Ascending aorta (tissue), 2 donors: ENCODE measurements at regions not wholly inside any gene's neighbourhood (a gene's known extent, or its start where the extent isn't known, plus 50 kb on each side); places are given as distances from the start of the nearest gene placed in this dataset.

Experiments
- DNase-seq, 2 donors: peaks; one replicate each; pipeline ENCODE4 v3.0.0-alpha.2; 2019; ENCODE audit warnings: low spot score in 2 of 2
- H3K27ac ChIP-seq, 2 donors: fragments of 200-600 bp; sonication (generic); one replicate each; pipeline ENCODE4 v1.5.1; 2016 to 2017; ENCODE audit warnings: mild to moderate bottlenecking in 1 of 2
- H3K27me3 ChIP-seq: fragments of 200-600 bp; sonication (generic); one replicate; pipeline ENCODE4 v1.5.1; 2017
- H3K36me3 ChIP-seq, 2 donors: fragments of 200-600 bp; sonication (generic); one replicate each; pipeline ENCODE4 v1.5.1; 2016
- H3K4me1 ChIP-seq, 2 donors: fragments of 200-600 bp; sonication (generic); one replicate each; pipeline ENCODE4 v1.5.1; 2016 to 2017; ENCODE audit warnings: mild to moderate bottlenecking in 1 of 2
- H3K4me3 ChIP-seq, 2 donors: fragments of 200-600 bp; sonication (generic); one replicate each; pipeline ENCODE4 v1.5.1; 2016 to 2017; ENCODE audit warnings: mild to moderate bottlenecking in 1 of 2
- H3K9me3 ChIP-seq, 2 donors: fragments of 200-600 bp; sonication (generic); one replicate each; pipeline ENCODE4 v1.5.1; 2016
- intact Hi-C: fragments of 100-400 bp; cut with DNase I; formaldehyde crosslinking; loops from one replicate; pipeline ENCODE4 v1.15.1; 2023
- TF ChIP-seq, protein P1 (sequence below), 3 experiments: fragments of 200-600 bp in 2 of 3; fragments of 450-650 bp in 1 of 3; sonication (generic) in 2 of 3; IDR thresholded peaks; one replicate each; pipeline ENCODE4 v1.5.1; 2016 to 2019; ENCODE audit warnings: antibody characterized with exemption in 3 of 3, mild to moderate bottlenecking in 1 of 3, moderate library complexity in 1 of 3

DNA sequence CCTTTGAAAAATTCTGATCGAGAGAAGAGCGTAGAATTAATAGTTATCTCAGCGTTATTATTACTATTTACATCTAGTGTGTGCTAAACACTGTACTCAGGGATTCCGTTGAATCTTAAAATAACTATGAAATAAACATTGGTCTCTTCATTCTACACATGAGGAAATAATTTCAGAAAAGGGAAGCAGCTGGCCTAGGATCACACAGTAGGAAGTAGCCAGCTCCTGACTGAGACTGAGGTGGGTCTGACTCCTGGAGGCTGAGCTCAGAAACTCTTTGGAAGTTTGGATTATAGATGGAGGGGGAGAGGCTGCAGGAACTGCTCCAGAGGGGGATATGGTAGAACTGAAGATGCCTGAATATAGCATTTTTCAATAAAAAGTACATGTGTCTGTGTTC, 183.9 kb upstream of the WDR11 start:
- intact Hi-C loops: no loop called here
- H3K4me1 ChIP-seq: no peaks in the 10 kb centered on the region
- TF ChIP-seq, protein P1, sequence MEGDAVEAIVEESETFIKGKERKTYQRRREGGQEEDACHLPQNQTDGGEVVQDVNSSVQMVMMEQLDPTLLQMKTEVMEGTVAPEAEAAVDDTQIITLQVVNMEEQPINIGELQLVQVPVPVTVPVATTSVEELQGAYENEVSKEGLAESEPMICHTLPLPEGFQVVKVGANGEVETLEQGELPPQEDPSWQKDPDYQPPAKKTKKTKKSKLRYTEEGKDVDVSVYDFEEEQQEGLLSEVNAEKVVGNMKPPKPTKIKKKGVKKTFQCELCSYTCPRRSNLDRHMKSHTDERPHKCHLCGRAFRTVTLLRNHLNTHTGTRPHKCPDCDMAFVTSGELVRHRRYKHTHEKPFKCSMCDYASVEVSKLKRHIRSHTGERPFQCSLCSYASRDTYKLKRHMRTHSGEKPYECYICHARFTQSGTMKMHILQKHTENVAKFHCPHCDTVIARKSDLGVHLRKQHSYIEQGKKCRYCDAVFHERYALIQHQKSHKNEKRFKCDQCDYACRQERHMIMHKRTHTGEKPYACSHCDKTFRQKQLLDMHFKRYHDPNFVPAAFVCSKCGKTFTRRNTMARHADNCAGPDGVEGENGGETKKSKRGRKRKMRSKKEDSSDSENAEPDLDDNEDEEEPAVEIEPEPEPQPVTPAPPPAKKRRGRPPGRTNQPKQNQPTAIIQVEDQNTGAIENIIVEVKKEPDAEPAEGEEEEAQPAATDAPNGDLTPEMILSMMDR (IDR thresholded peaks at IDR 0.05): no peak
- no peak for DNase-seq
- H3K9me3 ChIP-seq: no peaks in the 10 kb centered on the region
- no peaks in the 10 kb centered on the region for H3K36me3 ChIP-seq
- no peaks in the 10 kb centered on the region for H3K27me3 ChIP-seq
- H3K27ac ChIP-seq: no peak overlapping the region
- H3K4me3 ChIP-seq: no peak overlapping the region

DNA sequence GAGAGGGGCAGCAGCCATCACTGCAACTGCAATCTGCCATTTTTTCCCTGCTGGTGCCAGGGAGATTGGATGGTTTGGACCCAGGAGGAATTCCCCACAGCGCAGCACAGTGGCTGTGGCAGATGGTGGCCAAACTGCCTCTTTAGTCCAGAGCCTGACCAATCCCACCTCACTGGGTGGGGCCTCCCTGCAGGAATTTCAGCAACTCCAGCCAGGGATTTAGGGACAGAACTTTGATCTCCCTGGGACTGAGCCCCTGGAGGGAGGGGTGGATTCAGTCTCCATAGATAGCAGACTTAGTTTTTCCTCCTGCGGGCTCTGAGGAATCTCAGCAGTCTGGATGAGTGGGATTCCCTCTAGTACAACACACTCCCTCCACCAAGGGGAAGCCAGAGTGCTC, 179.7 kb upstream of the WDR11 start:
- H3K9me3 ChIP-seq: no peaks in the 10 kb centered on the region
- no peak overlapping the region for H3K4me3 ChIP-seq
- TF ChIP-seq, protein P1 (IDR thresholded peaks at IDR 0.05): no peak
- intact Hi-C loops: no loop called here
- no peaks in the 10 kb centered on the region for H3K36me3 ChIP-seq
- no peak for DNase-seq
- no peaks in the 10 kb centered on the region for H3K27me3 ChIP-seq
- no peaks in the 10 kb centered on the region for H3K4me1 ChIP-seq
- H3K27ac ChIP-seq: no peak overlapping the region

DNA sequence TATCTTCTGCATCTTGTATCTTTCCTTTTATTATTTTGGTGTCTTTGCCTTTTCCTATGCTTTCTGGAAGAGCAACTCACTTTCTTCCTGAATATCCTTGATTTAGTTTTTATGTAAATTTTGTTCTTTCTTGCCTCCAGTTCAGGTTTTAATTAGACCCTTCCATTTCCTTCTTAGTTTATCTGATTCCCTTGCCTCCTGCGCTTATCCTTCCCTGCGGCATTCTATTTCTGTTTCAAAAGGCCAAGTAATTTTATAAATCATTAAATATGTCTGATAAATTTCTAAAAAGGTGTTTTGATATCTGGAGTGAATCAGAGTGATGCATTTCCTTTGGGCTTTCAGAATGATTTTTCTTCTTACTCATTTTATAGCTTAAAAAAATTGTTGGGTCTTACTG, 167.7 kb upstream of the WDR11 start:
- Histone ChIP-seq H3K27me3 (no peaks in the 10 kb centered on the region), H3K9me3 (no peaks in the 10 kb centered on the region), H3K27ac (no peak overlapping the region), H3K36me3 (no peaks in the 10 kb centered on the region), H3K4me3 (no peak overlapping the region), H3K4me1 (no peaks in the 10 kb centered on the region)
- intact Hi-C loops: no loop called here
- TF ChIP-seq, protein P1 (IDR thresholded peaks at IDR 0.05): no peak
- DNase-seq: no peak

DNA sequence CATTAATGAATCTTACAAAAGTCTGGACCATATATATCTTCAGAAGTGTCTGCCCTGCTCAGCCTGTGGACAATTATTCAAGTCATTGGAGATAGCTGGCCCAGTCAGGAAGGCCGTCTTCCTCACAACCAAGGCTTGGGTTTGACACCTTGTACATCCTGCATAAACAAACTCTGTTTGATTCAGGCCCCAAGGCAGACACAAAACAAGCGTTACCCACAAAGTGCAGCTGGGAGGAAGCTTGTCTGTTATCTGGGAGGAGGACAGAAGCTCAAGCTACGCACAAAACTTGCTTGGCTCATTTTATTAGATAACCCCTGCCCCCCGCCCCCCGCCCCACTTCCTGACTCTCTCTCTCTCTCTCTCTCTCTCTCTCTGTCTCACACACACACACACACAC, 166.9 kb upstream of the WDR11 start:
- DNase-seq: no peak
- Histone ChIP-seq H3K4me1 (no peaks in the 10 kb centered on the region), H3K27ac (no peak overlapping the region), H3K9me3 (no peaks in the 10 kb centered on the region), H3K27me3 (no peaks in the 10 kb centered on the region), H3K36me3 (no peaks in the 10 kb centered on the region), H3K4me3 (no peak overlapping the region)
- TF ChIP-seq, protein P1 (IDR thresholded peaks at IDR 0.05): no peak
- intact Hi-C loops: no loop called here

DNA sequence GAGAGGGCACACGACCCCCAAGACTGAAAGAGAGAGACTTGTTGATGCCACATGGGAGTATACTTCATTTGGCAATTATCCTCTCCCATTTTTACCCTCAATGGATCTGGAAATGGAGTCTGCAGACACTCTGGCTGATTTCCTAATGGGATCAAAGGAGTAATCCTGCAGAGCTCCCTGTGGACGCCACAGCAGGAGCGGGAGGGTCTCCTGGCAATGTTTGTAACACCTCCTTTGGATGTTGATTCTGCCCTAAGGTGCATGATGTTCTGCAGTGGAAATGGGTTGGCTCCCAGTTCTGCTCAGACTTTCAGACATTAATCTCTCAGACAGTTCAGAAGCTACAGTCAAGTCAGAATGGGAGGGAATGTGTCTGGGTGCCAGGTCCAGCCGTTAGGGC, 166.0 kb upstream of the WDR11 start:
- DNase-seq: no peak
- TF ChIP-seq, protein P1 (IDR thresholded peaks at IDR 0.05): no peak
- Histone ChIP-seq H3K36me3 (no peaks in the 10 kb centered on the region), H3K4me1 (no peaks in the 10 kb centered on the region), H3K4me3 (no peak overlapping the region), H3K27ac (no peak overlapping the region), H3K27me3 (no peaks in the 10 kb centered on the region), H3K9me3 (no peaks in the 10 kb centered on the region)
- intact Hi-C loops: no loop called here

DNA sequence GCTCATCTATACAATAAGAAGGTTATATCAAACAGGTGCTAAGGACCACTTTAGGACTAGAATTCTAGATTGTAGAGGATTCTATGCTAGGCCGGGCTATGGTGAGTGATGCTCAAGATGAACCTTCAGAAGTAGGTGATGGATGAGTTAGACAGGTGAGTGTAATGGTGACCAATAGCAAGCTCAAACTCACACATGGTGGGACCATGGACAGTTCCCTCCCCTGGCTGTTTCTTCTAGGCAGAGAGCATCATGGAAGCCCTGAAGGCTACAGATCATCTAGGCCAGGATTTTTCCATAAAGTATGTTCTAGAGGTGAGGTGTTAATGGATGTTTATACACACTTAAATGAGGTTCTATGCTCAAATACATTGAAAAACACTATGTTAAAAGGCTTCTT, 162.2 kb upstream of the WDR11 start:
- no peak overlapping the region for H3K27ac ChIP-seq
- H3K36me3 ChIP-seq: no peaks in the 10 kb centered on the region
- DNase-seq: no peak
- no peak overlapping the region for H3K4me3 ChIP-seq
- TF ChIP-seq, protein P1 (IDR thresholded peaks at IDR 0.05): no peak
- intact Hi-C loops: no loop called here
- H3K4me1 ChIP-seq: no peaks in the 10 kb centered on the region
- no peaks in the 10 kb centered on the region for H3K27me3 ChIP-seq
- peaks cover 0 to 1% of the 10 kb centered on the region in 2 donors for H3K9me3 ChIP-seq
